HUES64 (cell line): ENCODE measurements at regions not wholly inside any gene's neighbourhood (a gene's known extent, or its start where the extent isn't known, plus 50 kb on each side); places are given as distances from the start of the nearest gene placed in this dataset.
A peak's percentile ranks its signal among the peaks of the same experiment; 100 is the strongest.

Experiments
- H3K27ac ChIP-seq: 2 replicates; pipeline ENCODE4 v1.7.0; 2013; ENCODE audit warnings: low read depth, low read length, inconsistent platforms
- H3K27me3 ChIP-seq: 2 replicates; pipeline ENCODE4 v1.6.1; 2013; ENCODE audit warnings: mild to moderate bottlenecking, low read length; ENCODE audit not compliant: insufficient read depth
- H3K36me3 ChIP-seq: 2 replicates; pipeline ENCODE4 v1.6.1; 2013; ENCODE audit warnings: mild to moderate bottlenecking, low read length; ENCODE audit not compliant: insufficient read depth
- H3K4me1 ChIP-seq: 2 replicates; pipeline ENCODE4 v1.6.1; 2013; ENCODE audit warnings: mild to moderate bottlenecking, low read length, moderate library complexity; ENCODE audit not compliant: insufficient read depth
- H3K4me3 ChIP-seq: 2 replicates; pipeline ENCODE4 v1.5.1; 2013; ENCODE audit warnings: mild to moderate bottlenecking, low read length, moderate library complexity
- H3K9ac ChIP-seq: 2 replicates; pipeline ENCODE4 v1.6.1; 2013; ENCODE audit warnings: mild to moderate bottlenecking, low read depth, low read length
- H3K9me3 ChIP-seq: 2 replicates; pipeline ENCODE4 v1.6.1; 2013; ENCODE audit warnings: low read depth, low read length; ENCODE audit not compliant: insufficient read depth
- WGBS: fragments of 150-250, 120-280 bp; methylation state at CpG from one replicate; pipeline ENCODE4 v1.1.7; 2013; ENCODE audit warnings: missing lambda C conversion rate; 5-methylcytosine and 5-hydroxymethylcytosine counted together

DNA sequence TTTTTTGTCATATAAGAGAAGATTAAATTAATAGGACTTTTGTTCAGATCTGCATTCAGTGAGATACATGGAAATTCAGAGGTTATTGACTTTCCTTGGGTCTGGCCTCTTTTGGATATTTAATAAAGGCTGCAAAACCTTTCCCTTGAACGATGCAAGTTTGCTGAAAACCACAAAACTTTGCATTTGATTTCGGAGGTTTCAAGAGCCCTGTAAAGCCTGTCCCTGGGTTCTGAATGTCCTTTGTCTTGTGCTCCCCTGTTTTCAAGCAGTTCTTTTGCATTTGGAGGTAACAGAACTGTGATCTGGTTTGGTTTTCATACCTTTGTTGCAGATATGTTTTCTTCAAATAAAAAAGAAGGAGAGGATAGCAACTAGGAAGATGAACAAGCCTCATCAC lies 188.1 kb upstream of the DMRT1 start:
- WGBS: 85% methylated on average over 2 of the region's 2 CpGs
- Histone ChIP-seq H3K4me3 (no peak overlapping the region), H3K9ac (no peak overlapping the region)

DNA sequence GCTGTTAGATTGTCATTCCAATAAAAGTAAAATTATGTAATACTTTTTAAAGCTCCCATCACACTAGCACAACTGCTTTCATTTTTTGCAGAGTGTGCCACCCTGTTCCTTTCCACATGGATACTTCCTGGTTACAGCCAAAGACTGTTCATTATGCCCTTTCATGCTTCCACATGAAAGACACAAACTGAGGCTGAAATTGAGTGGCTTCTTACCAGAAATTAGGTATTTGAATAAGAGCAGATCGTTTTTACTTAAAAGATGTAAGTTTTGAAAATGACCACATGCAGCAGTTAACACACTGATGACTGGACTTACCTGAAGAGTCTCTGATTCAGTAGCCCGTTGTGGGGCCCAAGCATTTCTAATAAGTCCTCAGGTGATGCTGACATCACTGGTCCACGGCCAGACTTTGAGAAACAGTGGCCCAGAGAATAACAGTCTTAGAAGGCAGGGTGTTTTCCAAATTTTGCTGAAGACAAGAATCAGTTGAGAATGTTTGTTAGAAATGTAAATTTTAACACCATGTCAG lies 187.6 kb upstream of the DMRT1 start:
- Histone ChIP-seq H3K4me3 (no peak overlapping the region), H3K9me3 (no peaks in the 10 kb centered on the region), H3K9ac (no peak overlapping the region), H3K27me3 (0 out of 2 replicates have a peak, but pooled peaks cover 3% of the 10 kb centered on the region), H3K4me1 (peaks cover 37% of the 10 kb centered on the region), H3K27ac (no peak overlapping the region), H3K36me3 (no peaks in the 10 kb centered on the region)
- WGBS: 88% methylated on average over 3 of the region's 3 CpGs

More for the DNA sequence above, 188.1 kb upstream of the DMRT1 start:
- H3K27ac ChIP-seq: no peak overlapping the region
- 0 out of 2 replicates have a peak, but pooled peaks cover 3% of the 10 kb centered on the region for H3K27me3 ChIP-seq
- H3K9me3 ChIP-seq: no peaks in the 10 kb centered on the region
- H3K36me3 ChIP-seq: no peaks in the 10 kb centered on the region
- peaks cover 41% of the 10 kb centered on the region for H3K4me1 ChIP-seq

- H3K9ac ChIP-seq: no peak overlapping the region
- no peak overlapping the region for H3K4me3 ChIP-seq
- no peaks in the 10 kb centered on the region for H3K9me3 ChIP-seq
- 86% methylated on average over 5 of the region's 5 CpGs for WGBS
- peaks cover 18% of the 10 kb centered on the region for H3K4me1 ChIP-seq
- no peaks in the 10 kb centered on the region for H3K36me3 ChIP-seq
- H3K27ac ChIP-seq: no peak overlapping the region
- H3K27me3 ChIP-seq: no peaks in the 10 kb centered on the region
Measured at GRCh38 chr9:655875-656274, 185.6 kb upstream of the DMRT1 start.

- Histone ChIP-seq H3K4me1 (peaks cover 11% of the 10 kb centered on the region), H3K4me3 (no peak overlapping the region), H3K27me3 (no peaks in the 10 kb centered on the region), H3K9ac (no peak overlapping the region), H3K9me3 (no peaks in the 10 kb centered on the region), H3K36me3 (no peaks in the 10 kb centered on the region), H3K27ac (no peak overlapping the region)
- 72% methylated on average over 3 of the region's 3 CpGs for WGBS
Measured at GRCh38 chr9:656926-657568, 184.4 kb upstream of the DMRT1 start.

GRCh38 chr9:659286-659685 lies 182.2 kb upstream of the DMRT1 start:
- H3K9ac ChIP-seq: no peak overlapping the region
- H3K9me3 ChIP-seq: no peaks in the 10 kb centered on the region
- 94% methylated on average over 5 of the region's 5 CpGs for WGBS
- H3K36me3 ChIP-seq: no peaks in the 10 kb centered on the region
- no peak overlapping the region for H3K27ac ChIP-seq
- no peak overlapping the region for H3K4me3 ChIP-seq
- no peaks in the 10 kb centered on the region for H3K27me3 ChIP-seq
- peaks cover 8% of the 10 kb centered on the region; the same call in 1 of the 2 replicates for H3K4me1 ChIP-seq

DNA sequence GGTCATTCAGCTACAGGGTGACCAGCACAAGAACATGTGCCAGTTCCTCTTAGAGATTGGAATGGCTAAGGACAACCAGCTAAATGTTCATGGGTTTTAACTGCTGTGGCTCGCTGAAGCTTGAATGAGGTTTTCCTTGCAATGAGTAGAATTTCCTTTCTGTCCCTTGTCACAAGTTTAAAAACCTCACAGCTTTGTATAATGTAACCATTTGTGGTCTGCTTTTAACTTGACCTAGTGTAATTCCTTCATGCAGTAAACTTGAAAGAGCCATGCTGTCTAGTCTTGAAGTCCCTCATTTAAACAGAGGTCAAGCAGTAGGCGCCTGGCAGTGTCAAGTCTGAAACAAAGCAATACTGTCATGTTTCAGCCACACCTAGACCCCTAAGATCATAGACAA lies 181.3 kb upstream of the DMRT1 start:
- Histone ChIP-seq H3K4me1 (peaks cover 8% of the 10 kb centered on the region; the same call in 1 of the 2 replicates), H3K27ac (no peak overlapping the region), H3K27me3 (no peaks in the 10 kb centered on the region), H3K4me3 (no peak overlapping the region), H3K9me3 (no peaks in the 10 kb centered on the region), H3K36me3 (no peaks in the 10 kb centered on the region), H3K9ac (no peak overlapping the region)
- WGBS: 68% methylated on average over 2 of the region's 2 CpGs

DNA sequence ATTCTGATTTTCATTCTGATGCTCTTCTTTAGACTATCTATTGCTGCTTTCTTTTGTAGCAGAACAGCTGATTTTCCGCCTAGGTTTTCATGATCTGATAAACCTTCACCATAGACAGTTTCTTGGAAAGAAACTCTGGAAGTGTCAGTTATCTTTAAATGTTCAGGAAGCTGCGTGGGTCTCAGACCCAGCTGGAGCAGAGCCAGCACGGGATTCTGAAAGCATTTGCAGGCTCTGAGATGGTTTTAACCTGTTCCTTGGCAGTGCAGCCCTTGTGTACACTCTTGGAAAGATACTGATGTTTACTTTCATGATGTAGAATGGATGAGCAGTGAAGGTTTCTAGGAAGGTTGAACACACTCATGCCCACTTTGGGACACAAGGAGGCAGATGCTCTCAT lies 178.0 kb upstream of the DMRT1 start:
- no peaks in the 10 kb centered on the region for H3K36me3 ChIP-seq
- no peaks in the 10 kb centered on the region for H3K9me3 ChIP-seq
- H3K27me3 ChIP-seq: no peaks in the 10 kb centered on the region
- no peak overlapping the region for H3K9ac ChIP-seq
- H3K27ac ChIP-seq: no peak overlapping the region
- 80% methylated on average over 3 of the region's 3 CpGs for WGBS
- H3K4me1 ChIP-seq: no peaks in the 10 kb centered on the region
- no peak overlapping the region for H3K4me3 ChIP-seq

DNA sequence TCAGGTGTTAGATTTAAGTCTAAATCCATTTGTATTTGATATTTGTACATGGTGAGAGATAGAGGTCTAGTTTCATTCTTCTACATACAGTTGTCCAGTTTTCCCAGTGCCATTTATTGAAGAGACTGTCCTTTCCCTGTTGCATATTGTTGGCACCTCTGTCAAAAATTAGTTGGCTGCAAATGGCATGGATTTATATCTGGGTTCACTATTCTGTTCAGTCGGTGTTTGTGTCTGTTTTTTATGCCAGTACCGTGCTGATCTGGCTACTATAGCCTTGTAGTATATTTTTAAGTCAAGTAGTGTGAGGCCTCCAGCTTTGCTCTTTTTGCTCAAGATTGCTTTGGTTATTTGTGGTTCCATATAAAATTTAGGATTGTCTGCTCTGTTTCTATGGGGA lies 176.2 kb upstream of the DMRT1 start:
- Histone ChIP-seq H3K4me3 (no peak overlapping the region), H3K9me3 (0 out of 2 replicates have a peak, but pooled peaks cover 3% of the 10 kb centered on the region)
- 96% methylated on average over 2 of the region's 2 CpGs for WGBS

GRCh38 chr9:671997-672396 lies 169.5 kb upstream of the DMRT1 start:
- Histone ChIP-seq H3K4me1 (peaks cover 48% of the 10 kb centered on the region), H3K9ac (no peak overlapping the region), H3K4me3 (no peak overlapping the region), H3K36me3 (no peaks in the 10 kb centered on the region), H3K27me3 (peaks cover 16% of the 10 kb centered on the region; the same call in 1 of the 2 replicates), H3K9me3 (0 out of 2 replicates have a peak, but pooled peaks cover 3% of the 10 kb centered on the region), H3K27ac (no peak overlapping the region)
- whole genome bisulfite sequencing: 98% methylated on average over 2 of the region's 2 CpGs

More for the DNA sequence above, 176.2 kb upstream of the DMRT1 start:
- no peaks in the 10 kb centered on the region for H3K36me3 ChIP-seq
- no peak overlapping the region for H3K9ac ChIP-seq
- H3K27me3 ChIP-seq: no peaks in the 10 kb centered on the region
- peaks cover 2% of the 10 kb centered on the region for H3K4me1 ChIP-seq
- no peak overlapping the region for H3K27ac ChIP-seq

DNA sequence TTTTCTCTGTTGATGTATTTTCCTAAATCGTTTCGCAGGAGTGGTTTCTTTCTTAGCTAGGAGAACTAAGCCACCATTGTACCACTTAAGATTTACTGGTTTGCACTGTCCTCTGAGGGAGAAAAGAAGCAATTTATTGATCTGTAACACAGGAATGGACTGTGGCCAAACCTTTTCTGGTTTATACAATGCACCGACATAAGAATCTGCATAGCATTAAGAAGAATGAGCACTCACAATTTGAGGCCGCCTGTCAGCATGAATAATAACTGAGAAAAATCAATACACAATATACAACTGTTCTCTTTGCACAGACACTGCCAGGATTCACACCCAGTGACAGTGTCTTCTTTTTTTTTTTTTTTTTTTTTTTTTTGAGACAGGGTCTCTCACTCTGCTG lies 168.6 kb upstream of the DMRT1 start:
- no peak overlapping the region for H3K4me3 ChIP-seq
- WGBS: 95% methylated on average over 3 of the region's 4 CpGs
- H3K9me3 ChIP-seq: 0 out of 2 replicates have a peak, but pooled peaks cover 3% of the 10 kb centered on the region
- no peaks in the 10 kb centered on the region for H3K36me3 ChIP-seq
- H3K27ac ChIP-seq: no peak overlapping the region
- H3K27me3 ChIP-seq: peaks cover 16% of the 10 kb centered on the region; the same call in 1 of the 2 replicates
- no peak overlapping the region for H3K9ac ChIP-seq
- peaks cover 56% of the 10 kb centered on the region for H3K4me1 ChIP-seq

DNA sequence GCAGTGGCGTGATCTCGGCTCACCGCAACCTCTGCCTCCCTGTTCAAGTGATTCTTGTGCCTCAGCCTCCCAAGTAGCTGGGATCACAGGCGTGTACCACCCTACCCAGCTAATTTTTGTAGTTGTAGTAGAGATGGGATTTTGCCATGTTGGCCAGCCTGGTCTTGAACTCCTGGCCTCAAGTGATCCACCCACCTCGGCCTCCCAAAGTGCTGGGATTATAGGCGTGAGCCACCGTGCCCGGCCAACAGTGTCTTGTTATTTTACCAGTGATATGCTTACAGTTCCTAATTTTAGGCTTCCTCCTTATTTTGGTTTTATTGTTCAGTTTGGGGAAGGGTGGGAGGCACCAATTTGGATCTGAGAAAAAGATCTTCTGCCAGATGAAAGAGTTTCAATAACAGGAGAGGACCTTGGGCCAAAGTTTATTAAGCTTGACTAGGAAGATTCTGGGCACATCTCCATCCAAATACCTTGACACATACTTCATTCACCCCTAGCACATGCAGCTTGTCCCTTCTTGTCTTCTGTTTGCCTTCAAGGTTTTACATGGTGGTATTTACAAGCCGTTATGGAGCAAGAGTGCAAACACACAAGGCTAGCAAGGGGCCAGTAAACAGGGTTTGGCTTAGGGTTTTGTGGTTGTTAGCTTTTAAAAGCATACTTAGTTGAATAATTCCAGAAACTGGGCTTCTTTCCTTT lies 168.1 kb upstream of the DMRT1 start:
- H3K9me3 ChIP-seq: 0 out of 2 replicates have a peak, but pooled peaks cover 3% of the 10 kb centered on the region
- H3K4me3 ChIP-seq: no peak overlapping the region
- peaks cover 16% of the 10 kb centered on the region; the same call in 1 of the 2 replicates for H3K27me3 ChIP-seq
- peaks cover 59% of the 10 kb centered on the region for H3K4me1 ChIP-seq
- no peaks in the 10 kb centered on the region for H3K36me3 ChIP-seq
- peak overlapping the region; percentile 29; the same call in 1 of the 2 replicates for H3K27ac ChIP-seq
- no peak overlapping the region for H3K9ac ChIP-seq
- 86% methylated on average over 8 of the region's 9 CpGs for WGBS
